Inferior parietal cortex (tissue), 1 donor: ENCODE measurements at regions not wholly inside any gene's neighbourhood (a gene's known extent, or its start where the extent isn't known, plus 50 kb on each side); places are given as distances from the start of the nearest gene placed in this dataset.
"Not testable (repeated sequence)": the region's sequence is repeated elsewhere in the genome, so short reads cannot be mapped to it uniquely, and the experiment has no call there.

Source experiments
- DNase-seq: peaks from one replicate; pipeline ENCODE4 v3.0.0-alpha.2; 2016; ENCODE audit errors: extremely low spot score

- DNase-seq = no peak
Observed at GRCh38 chr20:43404878-43405277, 52.8 kb upstream of the SRSF6 start.

DNA sequence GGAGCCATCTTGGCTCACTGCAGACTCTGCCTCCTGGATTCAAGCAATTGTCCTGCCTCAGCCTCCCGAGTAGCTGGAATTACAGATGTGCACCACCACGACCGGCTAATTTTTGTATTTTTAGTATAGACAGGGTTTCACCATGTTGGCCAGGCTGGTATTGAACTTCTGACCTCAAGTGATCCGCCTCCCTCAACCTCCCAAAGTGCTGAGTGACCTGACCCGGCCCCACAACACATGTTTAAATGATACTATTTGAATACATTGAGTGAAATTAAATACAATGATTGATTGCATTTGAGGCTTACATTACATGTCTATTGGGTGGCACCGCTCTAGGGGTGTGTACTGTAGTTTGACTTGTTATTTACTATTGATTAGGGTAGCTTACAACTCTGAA lies 56.8 kb upstream of the SRSF6 start:
- DNase-seq = not testable (repeated sequence)

- no peak for DNase-seq
Observed at GRCh38 chr20:43398676-43399324, 58.9 kb upstream of the SRSF6 start.

DNA sequence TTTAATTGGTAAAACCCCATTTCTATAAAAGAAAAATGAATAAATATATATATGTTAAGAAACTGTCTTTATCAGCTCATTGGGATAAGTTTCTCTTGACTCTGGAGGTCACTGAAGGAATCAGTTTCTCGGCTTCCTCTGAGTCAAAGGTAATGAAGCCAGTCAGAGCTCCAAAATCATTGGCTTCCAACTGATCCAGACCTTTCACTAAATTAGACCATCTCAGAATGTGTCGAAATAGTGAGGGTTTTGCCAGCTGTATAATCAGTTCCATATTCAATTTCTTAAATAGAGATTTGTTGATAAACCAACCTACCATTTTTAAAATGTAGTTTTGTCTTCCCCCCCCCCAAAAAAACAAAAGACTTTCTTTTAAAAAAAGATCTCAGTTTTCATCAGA lies 60.5 kb upstream of the SRSF6 start:
- no peak for DNase-seq

- DNase-seq = no peak
Observed at GRCh38 chr20:43393052-43393451, 64.6 kb upstream of the SRSF6 start.

- DNase-seq = no peak
Observed at GRCh38 chr20:43392561-43392960, 65.1 kb upstream of the SRSF6 start.

DNA sequence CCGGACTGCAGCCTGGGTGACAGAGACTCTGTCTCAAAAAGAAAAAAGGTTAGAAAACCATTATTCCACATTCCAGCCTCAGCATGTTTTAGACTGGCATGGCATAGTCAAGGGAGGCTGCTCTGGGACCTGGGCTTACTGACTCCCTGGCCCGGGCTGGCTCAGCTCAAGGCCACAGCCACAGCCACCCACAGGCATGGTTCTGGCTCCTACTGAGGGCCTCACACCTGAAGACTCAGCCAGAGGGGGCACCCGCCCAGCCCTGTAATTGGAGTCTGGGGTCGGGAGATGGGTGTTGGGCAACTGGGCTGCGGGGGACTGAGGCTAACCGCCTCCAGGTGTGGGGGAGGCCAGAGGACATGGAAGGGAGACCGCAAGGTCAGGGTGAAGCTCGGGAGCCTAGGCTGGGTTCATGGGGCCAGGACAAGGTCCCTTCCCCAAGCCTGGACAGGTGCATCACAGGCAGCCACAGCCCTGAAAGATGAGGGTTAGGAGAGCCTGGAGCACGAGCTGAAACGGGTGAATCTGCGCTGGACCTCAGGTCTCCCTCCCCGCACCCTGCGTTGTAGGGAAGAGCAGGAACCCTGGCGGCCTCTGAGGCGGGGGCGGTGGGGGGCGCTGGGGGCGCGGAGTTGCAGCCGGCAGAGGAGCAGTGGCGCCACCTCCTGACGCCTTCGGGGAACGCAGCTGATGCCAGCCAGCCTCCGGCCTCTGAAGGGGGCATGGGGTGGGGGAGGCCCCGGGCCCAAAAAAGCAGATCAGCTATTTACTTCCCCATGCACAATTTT lies 67.7 kb upstream of the SRSF6 start:
- no peak for DNase-seq

DNA sequence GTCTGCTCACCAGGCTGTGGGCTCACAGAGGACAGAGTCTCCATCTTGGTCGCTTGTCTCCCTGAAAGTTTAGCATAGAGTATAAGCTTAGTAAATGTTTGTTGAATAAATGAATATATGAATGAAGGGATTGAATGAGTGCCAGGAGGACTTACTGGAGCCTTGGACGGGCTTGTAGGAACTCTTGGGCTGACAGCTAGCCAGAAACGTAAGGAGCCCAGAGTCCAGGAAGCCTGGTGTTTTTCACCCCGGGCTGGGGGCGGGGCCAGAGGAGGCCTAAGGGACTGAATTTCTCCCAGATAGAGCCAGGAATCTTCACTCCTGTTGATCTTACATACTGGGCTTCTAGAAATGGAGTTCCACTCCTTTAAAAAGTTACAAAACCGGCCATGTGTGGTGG lies 68.5 kb upstream of the SRSF6 start:
- no peak for DNase-seq

DNA sequence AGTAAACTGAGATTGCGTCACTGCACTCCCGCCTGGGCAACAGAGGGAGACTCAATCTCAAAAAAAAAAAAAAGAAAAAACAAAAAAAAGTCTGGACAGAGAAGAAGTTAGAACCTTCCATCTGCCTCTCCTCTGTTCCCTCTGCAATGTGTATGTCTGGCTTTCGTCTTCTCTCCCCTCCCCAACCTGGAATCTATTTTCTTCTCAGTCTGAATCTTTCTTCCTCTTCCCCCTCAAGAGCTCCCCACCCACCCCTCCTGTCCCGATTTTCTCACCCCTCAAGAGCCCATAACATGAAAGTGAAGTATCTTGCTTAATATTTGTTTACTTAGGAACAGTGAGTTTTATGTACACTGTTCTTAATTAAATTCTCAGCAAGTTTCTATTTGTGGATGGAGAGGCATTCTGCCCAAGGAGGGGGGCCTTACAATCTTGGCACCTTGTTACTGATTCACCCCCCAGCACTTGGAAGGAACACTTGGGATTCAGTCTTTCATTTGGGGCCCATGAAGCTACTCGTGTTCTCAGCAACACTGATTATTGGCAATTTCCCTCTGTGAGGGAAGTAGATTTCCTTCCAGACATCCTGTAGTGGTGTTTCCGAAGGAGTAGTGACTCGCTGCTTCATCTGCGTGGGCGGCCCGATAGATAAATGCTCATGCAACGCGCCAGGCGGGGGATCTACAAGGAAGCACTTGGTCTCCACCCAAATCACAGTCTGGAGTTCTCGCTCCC lies 69.3 kb upstream of the SRSF6 start:
- DNase-seq = peak; percentile 20

DNA sequence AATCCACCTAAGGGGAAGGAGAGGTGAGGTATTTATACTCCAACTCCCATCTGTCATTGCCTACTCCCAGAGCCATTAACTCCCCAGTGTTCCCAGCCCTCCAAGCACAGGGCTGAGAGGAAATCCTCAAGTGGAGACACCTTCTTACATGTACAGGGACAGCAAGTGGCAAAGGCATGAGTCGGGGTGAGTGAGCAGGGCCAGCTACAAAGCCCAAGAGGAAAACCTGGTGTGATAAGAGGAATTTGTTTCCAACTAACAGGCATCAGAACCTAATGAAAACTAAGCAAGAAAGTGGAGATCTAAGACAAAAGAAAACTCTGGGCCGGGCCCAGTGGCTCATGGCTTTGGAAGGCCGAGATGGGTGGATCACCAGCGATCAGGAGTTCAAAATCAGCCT lies 70.0 kb upstream of the SRSF6 start:
- no peak for DNase-seq

GRCh38 chr20:43386878-43387277 lies 70.8 kb upstream of the SRSF6 start:
- DNase-seq = no peak

DNA sequence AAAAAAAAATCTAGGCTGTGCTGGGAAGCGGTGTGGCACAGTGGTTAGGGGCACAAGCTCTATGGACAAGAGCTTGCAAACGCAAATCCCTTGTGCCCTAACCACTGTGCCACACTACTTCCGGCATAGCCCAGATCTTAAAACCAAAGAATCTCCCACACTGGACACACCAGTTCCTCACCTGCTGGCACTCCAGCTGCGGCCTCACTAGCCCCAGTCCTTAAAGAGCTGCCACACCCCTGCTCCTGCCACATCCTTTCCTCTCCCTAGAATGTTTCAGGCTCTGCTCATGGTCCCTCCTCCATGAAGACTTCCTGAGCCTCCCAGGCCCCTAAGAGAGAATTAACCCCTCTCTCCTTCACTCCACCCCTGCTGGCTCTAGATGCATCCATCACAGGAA lies 71.8 kb upstream of the SRSF6 start:
- no peak for DNase-seq

- no peak for DNase-seq
Observed at GRCh38 chr20:43384101-43384940, 73.4 kb upstream of the SRSF6 start.

DNA sequence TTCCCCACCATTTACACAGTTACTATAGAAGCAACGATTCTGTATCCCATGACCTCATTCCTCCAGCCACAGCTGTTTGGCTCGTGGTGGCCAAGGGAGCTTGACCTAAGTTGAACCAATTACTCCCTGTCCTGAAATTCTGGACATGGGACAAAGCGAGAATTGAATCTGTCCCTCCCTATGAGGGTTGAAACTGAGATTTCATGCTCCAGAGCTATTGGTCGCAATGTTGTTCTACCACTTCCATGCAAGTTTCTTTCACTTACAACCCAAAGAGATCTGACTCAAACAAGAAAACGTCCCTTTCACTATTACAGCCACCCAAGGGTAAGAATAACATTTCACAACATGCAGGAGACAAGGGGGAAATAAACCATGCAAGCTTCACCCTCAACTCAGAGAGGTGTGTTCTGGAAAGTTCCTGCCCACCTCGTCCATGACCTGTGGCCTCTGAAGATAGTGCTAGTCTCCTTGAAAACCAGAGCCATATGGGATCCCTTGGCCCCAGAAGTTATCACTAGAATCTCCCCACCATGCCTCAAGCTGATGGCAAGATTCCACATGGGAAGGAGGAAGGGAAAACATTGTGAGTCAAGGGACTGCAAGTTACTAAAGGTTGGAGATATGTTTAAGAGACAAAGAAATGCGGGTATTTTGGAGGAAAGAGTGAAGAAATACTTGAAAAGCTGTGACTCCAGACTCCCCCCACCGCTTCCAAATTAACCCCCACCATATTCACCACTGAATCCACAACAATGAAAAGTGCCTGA lies 74.5 kb upstream of the SRSF6 start:
- no peak for DNase-seq

DNA sequence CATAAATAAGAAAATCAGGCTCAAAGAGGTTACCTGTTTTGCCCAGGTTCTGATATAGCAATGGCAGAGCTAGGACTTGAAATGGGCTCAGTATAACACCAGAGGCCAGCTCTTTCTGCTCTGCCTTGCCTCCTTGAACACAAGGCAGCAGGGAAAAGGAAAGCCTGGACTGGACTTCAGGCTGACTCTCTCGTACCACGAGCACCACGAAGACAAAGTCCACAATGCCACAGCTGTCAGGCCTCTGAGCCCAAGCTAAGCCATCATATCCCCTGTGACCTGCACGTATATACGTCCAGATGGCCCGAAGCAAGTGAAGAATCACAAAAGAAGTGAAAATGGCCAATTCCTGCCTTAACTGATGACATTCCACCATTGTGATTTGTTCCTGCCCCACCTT lies 75.6 kb upstream of the SRSF6 start:
- DNase-seq = not testable (repeated sequence)

- DNase-seq = not testable (repeated sequence)
Observed at GRCh38 chr20:43381533-43381932, 76.2 kb upstream of the SRSF6 start.

DNA sequence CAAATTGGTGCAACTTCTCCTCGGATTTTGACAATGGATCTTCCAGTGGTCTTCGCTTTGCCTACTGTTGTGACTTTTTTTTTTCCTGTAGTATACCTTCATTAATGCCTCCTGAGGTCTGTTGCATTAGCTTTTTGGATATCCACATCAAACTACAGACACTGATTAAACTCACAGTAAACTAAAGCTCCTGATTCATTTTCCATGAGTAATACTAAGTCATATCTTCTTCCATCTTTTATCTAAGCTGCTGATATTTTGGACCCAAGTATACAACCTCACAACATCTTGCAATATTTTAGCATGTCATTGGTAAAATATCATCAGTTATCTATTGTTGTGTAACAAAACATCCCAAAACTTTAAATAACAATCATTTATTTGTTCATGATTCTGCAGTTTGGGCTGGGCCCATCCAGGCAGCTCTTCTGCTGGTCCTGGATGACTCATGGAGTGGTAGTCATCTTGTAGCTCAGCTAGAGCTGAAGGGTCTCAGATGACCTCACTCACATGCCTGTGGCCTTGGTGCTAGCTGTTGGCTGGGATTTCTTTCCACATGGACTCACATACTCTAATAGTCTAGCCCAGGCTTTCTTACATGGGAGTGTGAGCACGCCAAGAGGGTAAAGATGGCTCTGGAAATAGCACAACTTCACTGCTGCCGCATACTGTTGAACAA lies 78.3 kb upstream of the SRSF6 start:
- no peak for DNase-seq

GRCh38 chr20:43376831-43377230 lies 80.9 kb upstream of the SRSF6 start:
- no peak for DNase-seq

GRCh38 chr20:43375591-43375990 lies 82.1 kb upstream of the SRSF6 start:
- DNase-seq = no peak

- DNase-seq = no peak
Observed at GRCh38 chr20:43372051-43372450, 85.6 kb upstream of the SRSF6 start.

- DNase-seq = no peak
Observed at GRCh38 chr20:43365691-43366090, 92.0 kb upstream of the SRSF6 start.
